ENCODE measurements at regions not wholly inside any gene's neighbourhood (a gene's known extent, or its start where the extent isn't known, plus 50 kb on each side); places are given as distances from the start of the nearest gene placed in this dataset.

DNA sequence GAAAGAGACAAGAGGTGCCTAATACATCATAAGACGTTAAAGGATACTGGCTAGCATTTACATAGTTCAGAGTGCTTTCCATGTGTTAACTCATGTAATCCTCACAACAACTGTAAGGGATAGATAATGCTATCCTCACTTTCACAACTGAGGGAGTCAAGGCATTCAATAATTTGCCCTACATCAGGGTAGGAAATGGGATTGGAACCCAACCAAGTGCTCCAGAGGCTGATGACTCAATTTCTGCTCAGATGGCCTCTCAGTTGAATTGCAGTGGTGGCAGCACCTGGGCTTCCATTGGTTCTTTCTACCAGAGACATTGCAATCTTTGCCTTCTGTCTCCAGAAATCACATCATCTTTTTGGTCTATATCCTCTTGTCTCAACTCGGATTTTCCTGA, 232.9 kb downstream of the ETS1 start:
- TF ChIP-seq, protein P1, sequence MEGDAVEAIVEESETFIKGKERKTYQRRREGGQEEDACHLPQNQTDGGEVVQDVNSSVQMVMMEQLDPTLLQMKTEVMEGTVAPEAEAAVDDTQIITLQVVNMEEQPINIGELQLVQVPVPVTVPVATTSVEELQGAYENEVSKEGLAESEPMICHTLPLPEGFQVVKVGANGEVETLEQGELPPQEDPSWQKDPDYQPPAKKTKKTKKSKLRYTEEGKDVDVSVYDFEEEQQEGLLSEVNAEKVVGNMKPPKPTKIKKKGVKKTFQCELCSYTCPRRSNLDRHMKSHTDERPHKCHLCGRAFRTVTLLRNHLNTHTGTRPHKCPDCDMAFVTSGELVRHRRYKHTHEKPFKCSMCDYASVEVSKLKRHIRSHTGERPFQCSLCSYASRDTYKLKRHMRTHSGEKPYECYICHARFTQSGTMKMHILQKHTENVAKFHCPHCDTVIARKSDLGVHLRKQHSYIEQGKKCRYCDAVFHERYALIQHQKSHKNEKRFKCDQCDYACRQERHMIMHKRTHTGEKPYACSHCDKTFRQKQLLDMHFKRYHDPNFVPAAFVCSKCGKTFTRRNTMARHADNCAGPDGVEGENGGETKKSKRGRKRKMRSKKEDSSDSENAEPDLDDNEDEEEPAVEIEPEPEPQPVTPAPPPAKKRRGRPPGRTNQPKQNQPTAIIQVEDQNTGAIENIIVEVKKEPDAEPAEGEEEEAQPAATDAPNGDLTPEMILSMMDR (IDR thresholded peaks at IDR 0.05) = no peak
- TF ChIP-seq EZH2 (IDR thresholded peaks at IDR 0.05; ENCODE audit: borderline replicate concordance, insufficient read depth, low read depth, low read length, poor library complexity, severe bottlenecking) = no peak

All from B cell (primary cell).